SK-N-SH treated with all-trans-retinoic acid at 6 μM for 48 hours (cell line): ENCODE measurements at regions not wholly inside any gene's neighbourhood (a gene's known extent, or its start where the extent isn't known, plus 50 kb on each side); places are given as distances from the start of the nearest gene placed in this dataset.

Experiments
- ATAC-seq: fragments of 200-7000 bp; cut with Tn5 transposase; 3 replicates; pipeline ENCODE4 v1.9.1; 2020; ENCODE audit warnings: mild to moderate bottlenecking, moderate library complexity
- ARNTL ChIP-seq: fragments of 450-650 bp; formaldehyde crosslinking; IDR thresholded peaks from 2 replicates; pipeline ENCODE4 v1.5.0; 2020; ENCODE audit warnings: low read depth, mild to moderate bottlenecking, moderate library complexity, borderline replicate concordance
- BACH2 ChIP-seq: fragments of 250-450 bp; sonication (Bioruptor Pico); IDR thresholded peaks from 2 replicates; pipeline ENCODE4 v1.9.0; 2021; ENCODE audit warnings: mild to moderate bottlenecking, borderline replicate concordance
- CREB5 ChIP-seq: fragments of 250-450 bp; sonication (Bioruptor Pico); IDR thresholded peaks from 2 replicates; pipeline ENCODE4 v1.5.1; 2020; ENCODE audit warnings: low read depth, mild to moderate bottlenecking, moderate library complexity
- CSRNP3 ChIP-seq: fragments of 250-450 bp; sonication (Bioruptor Pico); IDR thresholded peaks from 2 replicates; pipeline ENCODE4 v1.5.1; 2021; ENCODE audit warnings: mild to moderate bottlenecking, moderate library complexity
- ISL1 ChIP-seq: fragments of 250-450 bp; sonication (Bioruptor Pico); IDR thresholded peaks from 2 replicates; pipeline ENCODE4 v2.1.2; 2022; ENCODE audit warnings: mild to moderate bottlenecking, moderate library complexity
- OSR1 ChIP-seq: fragments of 250-450 bp; sonication (Bioruptor Pico); IDR thresholded peaks from 2 replicates; pipeline ENCODE4 v1.8.0; 2022; ENCODE audit warnings: moderate library complexity, mild to moderate bottlenecking, inconsistent platforms
- PATZ1 ChIP-seq: fragments of 250-450 bp; sonication (Bioruptor Pico); IDR thresholded peaks from 2 replicates; pipeline ENCODE4 v1.8.0; 2020; ENCODE audit warnings: mild to moderate bottlenecking, moderate library complexity, borderline replicate concordance
- POU6F1 ChIP-seq: fragments of 250-450 bp; sonication (Bioruptor Pico); IDR thresholded peaks from 2 replicates; pipeline ENCODE4 v1.8.0; 2021; ENCODE audit warnings: low read depth, mild to moderate bottlenecking, moderate library complexity, borderline replicate concordance
- PPARA ChIP-seq: fragments of 250-450 bp; sonication (Bioruptor Pico); IDR thresholded peaks from 2 replicates; pipeline ENCODE4 v1.5.0; 2020; ENCODE audit warnings: mild to moderate bottlenecking, borderline replicate concordance
- RARB ChIP-seq: fragments of 250-450 bp; sonication (Bioruptor Pico); IDR thresholded peaks from 2 replicates; pipeline ENCODE4 v1.8.0; 2021; ENCODE audit warnings: mild to moderate bottlenecking, moderate library complexity
- TOX ChIP-seq: fragments of 250-450 bp; sonication (Bioruptor Pico); IDR thresholded peaks from 2 replicates; pipeline ENCODE4 v1.8.0; 2021; ENCODE audit warnings: mild to moderate bottlenecking, moderate library complexity, borderline replicate concordance
- TSHZ2 ChIP-seq: fragments of 250-450 bp; sonication (Bioruptor Pico); IDR thresholded peaks from 2 replicates; pipeline ENCODE4 v1.5.0; 2020; ENCODE audit warnings: mild to moderate bottlenecking, moderate library complexity
- ZFP3 ChIP-seq: fragments of 250-450 bp; sonication (Bioruptor Pico); IDR thresholded peaks from 2 replicates; pipeline ENCODE4 v1.5.0; 2020; ENCODE audit warnings: mild to moderate bottlenecking, moderate library complexity
- ZFP30 ChIP-seq: fragments of 450-650 bp; formaldehyde crosslinking; IDR thresholded peaks from 2 replicates; pipeline ENCODE4 v1.5.0; 2022; ENCODE audit warnings: mild to moderate bottlenecking, moderate library complexity
- ZNF70 ChIP-seq: fragments of 450-650 bp; formaldehyde crosslinking; IDR thresholded peaks from 2 replicates; pipeline ENCODE4 v1.5.0; 2020; ENCODE audit warnings: mild to moderate bottlenecking, moderate library complexity
- ZNF8 ChIP-seq: fragments of 450-650 bp; formaldehyde crosslinking; IDR thresholded peaks from 2 replicates; pipeline ENCODE4 v1.5.0; 2020; ENCODE audit warnings: mild to moderate bottlenecking, moderate library complexity

- TF ChIP-seq PPARA (CRISPR knock-in tag) (no peak), TOX (CRISPR knock-in tag) (no peak), PATZ1 (CRISPR knock-in tag) (no peak), ZNF8 (no peak), ZFP3 (CRISPR knock-in tag) (no peak), TSHZ2 (CRISPR knock-in tag) (no peak), CREB5 (CRISPR knock-in tag) (no peak), ZFP30 (CRISPR knock-in tag) (no peak), ZNF70 (CRISPR knock-in tag) (no peak), OSR1 (no peak), CSRNP3 (no peak), POU6F1 (CRISPR knock-in tag) (no peak), ISL1 (CRISPR knock-in tag) (no peak), ARNTL (CRISPR knock-in tag) (no peak), BACH2 (no peak)
- peak; percentile 56; the same call in 1 of the 3 replicates for ATAC-seq
Observed at GRCh38 chr5:86118542-86118941, 499.2 kb upstream of the COX7C start.

- TF ChIP-seq PPARA (CRISPR knock-in tag): no peak
- TF ChIP-seq RARB: no peak
- no peak for TF ChIP-seq ISL1 (CRISPR knock-in tag)
- no peak for TF ChIP-seq CREB5 (CRISPR knock-in tag)
- no peak for TF ChIP-seq TOX (CRISPR knock-in tag)
- no peak for TF ChIP-seq TSHZ2 (CRISPR knock-in tag)
- TF ChIP-seq, all 23 proteins: peak for 0
- no peak for ATAC-seq
Observed at GRCh38 chr5:86124333-86124732, 493.4 kb upstream of the COX7C start.
